ENCODE measurements at regions not wholly inside any gene's neighbourhood (a gene's known extent, or its start where the extent isn't known, plus 50 kb on each side); places are given as distances from the start of the nearest gene placed in this dataset.
A peak's percentile ranks its signal among the peaks of the same experiment; 100 is the strongest.

DNA sequence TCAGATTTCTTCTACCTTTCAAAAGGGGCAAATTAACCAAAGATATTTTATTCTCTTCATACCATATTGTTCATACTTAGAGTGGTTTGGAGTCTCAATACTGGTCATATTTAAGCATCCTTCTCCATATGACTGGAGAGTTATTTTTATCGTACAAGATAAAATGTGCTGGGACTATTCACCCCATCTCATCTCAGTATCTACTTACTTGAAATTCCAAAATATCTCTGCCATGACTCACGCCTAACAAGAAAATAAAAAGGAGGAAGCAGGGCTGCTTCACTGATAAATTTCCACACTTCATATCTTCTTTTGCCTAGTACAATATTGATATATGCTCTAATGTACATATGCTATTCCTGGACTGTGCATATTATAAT lies 277.9 kb upstream of the CDH9 start:
- TF ChIP-seq, protein P1, sequence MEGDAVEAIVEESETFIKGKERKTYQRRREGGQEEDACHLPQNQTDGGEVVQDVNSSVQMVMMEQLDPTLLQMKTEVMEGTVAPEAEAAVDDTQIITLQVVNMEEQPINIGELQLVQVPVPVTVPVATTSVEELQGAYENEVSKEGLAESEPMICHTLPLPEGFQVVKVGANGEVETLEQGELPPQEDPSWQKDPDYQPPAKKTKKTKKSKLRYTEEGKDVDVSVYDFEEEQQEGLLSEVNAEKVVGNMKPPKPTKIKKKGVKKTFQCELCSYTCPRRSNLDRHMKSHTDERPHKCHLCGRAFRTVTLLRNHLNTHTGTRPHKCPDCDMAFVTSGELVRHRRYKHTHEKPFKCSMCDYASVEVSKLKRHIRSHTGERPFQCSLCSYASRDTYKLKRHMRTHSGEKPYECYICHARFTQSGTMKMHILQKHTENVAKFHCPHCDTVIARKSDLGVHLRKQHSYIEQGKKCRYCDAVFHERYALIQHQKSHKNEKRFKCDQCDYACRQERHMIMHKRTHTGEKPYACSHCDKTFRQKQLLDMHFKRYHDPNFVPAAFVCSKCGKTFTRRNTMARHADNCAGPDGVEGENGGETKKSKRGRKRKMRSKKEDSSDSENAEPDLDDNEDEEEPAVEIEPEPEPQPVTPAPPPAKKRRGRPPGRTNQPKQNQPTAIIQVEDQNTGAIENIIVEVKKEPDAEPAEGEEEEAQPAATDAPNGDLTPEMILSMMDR (IDR thresholded peaks at IDR 0.05), result no peak
- H3K4me3 Mint-ChIP-seq, result peak overlapping the region; percentile 85

GRCh38 chr5:27315363-27316270 lies 277.2 kb upstream of the CDH9 start:
- peak; percentile 25 for DNase-seq
- Mint-ChIP-seq H3K4me3 (peak overlapping the region; percentile 85), H3K27me3 (ENCODE audit: insufficient read depth) (no peaks in the 10 kb centered on the region), H3K27ac (peak overlapping the region; percentile 96), H3K4me1 (ENCODE audit: low read depth) (peaks cover 84% of the 10 kb centered on the region), H3K9me3 (peaks cover 4% of the 10 kb centered on the region; the same call in 1 of the 2 replicates), H3K36me3 (ENCODE audit: low read depth) (peaks cover 6% of the 10 kb centered on the region; the same call in 1 of the 2 replicates)
- TF ChIP-seq, protein P1 (IDR thresholded peaks at IDR 0.05), result no peak

More for the DNA sequence above, 277.9 kb upstream of the CDH9 start:
- DNase-seq, result peak; percentile 47
- H3K27ac Mint-ChIP-seq, result peak overlapping the region; percentile 96
- H3K27me3 Mint-ChIP-seq (ENCODE audit: insufficient read depth), result no peaks in the 10 kb centered on the region
- H3K9me3 Mint-ChIP-seq, result peaks cover 4% of the 10 kb centered on the region; the same call in 1 of the 2 replicates
- H3K4me1 Mint-ChIP-seq (ENCODE audit: low read depth), result peaks cover 83% of the 10 kb centered on the region
- peaks cover 6% of the 10 kb centered on the region; the same call in 1 of the 2 replicates for H3K36me3 Mint-ChIP-seq (ENCODE audit: low read depth)

GRCh38 chr5:27313549-27313948 lies 275.2 kb upstream of the CDH9 start:
- H3K27me3 Mint-ChIP-seq (ENCODE audit: insufficient read depth), result no peaks in the 10 kb centered on the region
- H3K9me3 Mint-ChIP-seq, result peaks cover under 1% of the 10 kb centered on the region; the same call in 1 of the 2 replicates
- H3K36me3 Mint-ChIP-seq (ENCODE audit: low read depth), result peaks cover 2% of the 10 kb centered on the region; the same call in 1 of the 2 replicates
- H3K4me1 Mint-ChIP-seq (ENCODE audit: low read depth), result peaks cover 71% of the 10 kb centered on the region
- no peak for DNase-seq
- H3K4me3 Mint-ChIP-seq, result no peak overlapping the region
- TF ChIP-seq, protein P1 (IDR thresholded peaks at IDR 0.05), result no peak
- peak overlapping the region; percentile 17; the same call in 1 of the 2 replicates for H3K27ac Mint-ChIP-seq

- Mint-ChIP-seq H3K4me1 (ENCODE audit: low read depth) (peaks cover 74% of the 10 kb centered on the region), H3K36me3 (ENCODE audit: low read depth) (no peaks in the 10 kb centered on the region), H3K27ac (no peak overlapping the region; the same call in 1 of the 2 replicates), H3K4me3 (no peak overlapping the region; the same call in 1 of the 2 replicates), H3K27me3 (ENCODE audit: insufficient read depth) (no peaks in the 10 kb centered on the region), H3K9me3 (no peaks in the 10 kb centered on the region)
- TF ChIP-seq, protein P1 (IDR thresholded peaks at IDR 0.05), result no peak
- no peak for DNase-seq
Measured at GRCh38 chr5:27312291-27312893, 274.0 kb upstream of the CDH9 start.

DNA sequence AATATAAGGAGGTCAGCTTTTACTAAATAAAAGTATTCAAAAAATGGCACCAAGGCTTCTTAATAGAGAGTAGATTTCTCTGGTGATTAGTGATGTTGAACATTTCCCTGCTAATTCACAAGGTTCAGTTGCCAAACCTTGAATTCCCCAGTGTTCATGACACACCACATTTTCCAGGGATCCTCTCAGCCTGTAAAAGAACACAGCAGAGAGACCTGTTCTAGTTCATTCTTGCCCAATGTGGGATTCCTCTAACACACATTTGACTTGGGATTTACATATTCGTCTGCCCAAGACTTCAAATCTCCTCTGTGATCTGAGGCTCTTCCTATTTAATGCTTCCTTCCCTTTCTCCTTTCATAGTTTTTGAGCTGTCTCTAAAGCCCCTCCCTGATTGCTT lies 273.2 kb upstream of the CDH9 start:
- Mint-ChIP-seq H3K4me3 (peak overlapping the region; percentile 38; the same call in 1 of the 2 replicates), H3K4me1 (ENCODE audit: low read depth) (peaks cover 74% of the 10 kb centered on the region), H3K36me3 (ENCODE audit: low read depth) (no peaks in the 10 kb centered on the region), H3K27me3 (ENCODE audit: insufficient read depth) (no peaks in the 10 kb centered on the region; the same call in 1 of the 2 replicates), H3K9me3 (no peaks in the 10 kb centered on the region), H3K27ac (peak overlapping the region; percentile 29; the same call in 1 of the 2 replicates)
- TF ChIP-seq, protein P1 (IDR thresholded peaks at IDR 0.05), result no peak
- DNase-seq, result no peak
